Stimulated activated effector memory CD8-positive, alpha-beta T cell treated with anti-CD3 and anti-CD28 coated beads, Interleukin-12 subunit alpha, Interleukin-12 subunit beta, amount 100 ng/mL, for 72 hours (primary cell): ENCODE measurements at regions not wholly inside any gene's neighbourhood (a gene's known extent, or its start where the extent isn't known, plus 50 kb on each side); places are given as distances from the start of the nearest gene placed in this dataset.

Experiments used
- ATAC-seq: fragments of 150-1000 bp; cut with Tn5 transposase; 2 replicates; pipeline ENCODE4 v1.10.0; 2021
- DNase-seq, 2 donors: peaks; one replicate each; pipeline ENCODE4 v3.0.0; 2021 to 2022; ENCODE audit warnings: low spot score in 2 of 2
- H3K27ac Mint-ChIP-seq: one replicate; pipeline ENCODE4 v1.8.0; 2022; ENCODE audit warnings: mild to moderate bottlenecking, mixed read lengths
- H3K36me3 Mint-ChIP-seq: one replicate; pipeline ENCODE4 v1.8.0; 2022; ENCODE audit warnings: mild to moderate bottlenecking, mixed read lengths
- H3K4me1 Mint-ChIP-seq: one replicate; pipeline ENCODE4 v1.8.0; 2022; ENCODE audit warnings: mixed read lengths
- H3K4me3 Mint-ChIP-seq: one replicate; pipeline ENCODE4 v1.8.0; 2022; ENCODE audit warnings: mild to moderate bottlenecking, mixed read lengths
- H3K9me3 Mint-ChIP-seq: one replicate; pipeline ENCODE4 v1.8.0; 2022; ENCODE audit warnings: mixed read lengths

DNA sequence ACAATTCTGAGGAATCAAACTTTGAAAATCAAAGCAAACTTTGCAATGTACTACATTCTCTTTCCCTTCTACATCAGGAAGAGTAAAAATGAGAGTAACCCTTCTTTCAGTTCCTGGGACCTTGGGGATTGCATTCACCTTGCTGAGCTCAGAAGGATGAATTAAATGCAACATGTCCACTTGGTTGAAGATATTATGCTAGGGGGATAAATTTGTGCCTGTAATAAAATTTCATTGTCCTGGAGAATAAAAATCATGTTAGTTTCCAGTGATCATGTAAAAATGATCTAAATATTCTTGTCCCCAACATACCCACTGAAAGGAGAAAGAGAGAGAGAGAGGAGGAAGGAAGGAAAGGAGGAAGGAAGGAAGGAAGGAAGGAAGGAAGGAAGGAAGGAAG lies 587.1 kb upstream of the NEGR1 start:
- DNase-seq = no peak
- no peak overlapping the region for H3K27ac Mint-ChIP-seq
- no peak overlapping the region for H3K4me3 Mint-ChIP-seq
- ATAC-seq = no peak
- H3K4me1 Mint-ChIP-seq = no peaks in the 10 kb centered on the region
- H3K9me3 Mint-ChIP-seq = peaks cover 3% of the 10 kb centered on the region
- H3K36me3 Mint-ChIP-seq = no peaks in the 10 kb centered on the region

DNA sequence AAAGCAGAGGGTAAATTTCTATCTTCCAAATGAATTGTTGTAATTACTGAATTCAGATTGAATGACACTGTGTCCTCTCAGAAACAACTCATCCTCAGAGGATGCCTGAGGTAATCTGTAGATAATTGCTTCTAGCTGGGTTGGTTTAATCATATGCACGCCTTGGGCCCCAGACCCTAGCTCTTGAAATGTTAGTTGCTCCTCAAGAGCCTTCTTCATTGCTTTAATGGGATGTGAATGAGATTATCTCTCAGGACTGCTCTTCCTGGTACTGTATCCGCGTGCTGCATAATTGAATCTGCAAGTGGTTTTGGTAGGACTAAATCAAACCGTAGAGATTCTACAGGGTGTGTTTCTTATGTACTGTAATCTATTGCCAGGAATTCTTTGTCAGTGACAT lies 569.3 kb upstream of the NEGR1 start:
- Mint-ChIP-seq H3K27ac (no peak overlapping the region), H3K4me1 (no peaks in the 10 kb centered on the region), H3K36me3 (no peaks in the 10 kb centered on the region), H3K4me3 (no peak overlapping the region), H3K9me3 (peaks cover 7% of the 10 kb centered on the region)
- no peak for ATAC-seq
- no peak for DNase-seq

DNA sequence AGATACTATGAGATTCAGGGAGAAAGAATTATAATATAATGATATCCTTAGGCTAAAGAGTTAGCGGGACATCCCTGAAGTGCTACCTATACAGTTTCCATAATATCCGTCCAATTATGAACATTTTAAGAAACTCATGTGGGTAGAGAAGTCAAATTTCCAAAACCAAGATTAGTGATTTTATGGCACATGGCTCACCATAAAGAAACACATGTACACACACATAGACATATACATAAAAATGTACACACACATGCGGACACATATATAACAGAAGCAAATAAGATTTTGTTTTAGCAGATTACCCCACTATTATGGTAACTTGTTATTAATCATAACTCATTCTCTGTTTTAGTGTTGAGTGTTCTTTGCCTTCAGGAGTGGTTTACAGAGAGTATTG lies 566.7 kb upstream of the NEGR1 start:
- no peaks in the 10 kb centered on the region for H3K36me3 Mint-ChIP-seq
- H3K9me3 Mint-ChIP-seq = peaks cover 13% of the 10 kb centered on the region
- no peaks in the 10 kb centered on the region for H3K4me1 Mint-ChIP-seq
- DNase-seq = no peak
- H3K27ac Mint-ChIP-seq = no peak overlapping the region
- H3K4me3 Mint-ChIP-seq = no peak overlapping the region
- ATAC-seq = no peak

DNA sequence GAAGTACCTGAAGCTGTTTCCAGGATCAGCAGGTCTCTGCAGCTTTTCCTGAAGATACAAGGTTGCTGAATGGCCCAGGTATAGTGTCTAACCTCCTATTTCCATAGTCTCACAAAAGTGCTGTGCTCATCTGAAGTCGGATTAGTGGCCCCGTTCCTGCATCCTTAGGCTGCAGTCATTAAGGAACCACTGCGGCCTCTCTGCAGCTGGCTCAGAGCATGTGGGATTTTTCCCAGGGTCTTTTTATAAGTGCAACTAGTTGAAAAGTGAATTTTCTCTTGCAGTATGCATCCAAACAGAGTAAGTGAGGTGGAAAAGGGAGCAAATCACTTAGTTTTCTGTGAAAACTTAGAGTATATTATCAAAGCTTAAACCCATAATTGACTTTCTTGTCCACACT lies 565.3 kb upstream of the NEGR1 start:
- Mint-ChIP-seq H3K36me3 (no peaks in the 10 kb centered on the region), H3K27ac (no peak overlapping the region), H3K4me3 (no peak overlapping the region), H3K4me1 (no peaks in the 10 kb centered on the region), H3K9me3 (peaks cover 15% of the 10 kb centered on the region)
- ATAC-seq (no peak), DNase-seq (no peak)

DNA sequence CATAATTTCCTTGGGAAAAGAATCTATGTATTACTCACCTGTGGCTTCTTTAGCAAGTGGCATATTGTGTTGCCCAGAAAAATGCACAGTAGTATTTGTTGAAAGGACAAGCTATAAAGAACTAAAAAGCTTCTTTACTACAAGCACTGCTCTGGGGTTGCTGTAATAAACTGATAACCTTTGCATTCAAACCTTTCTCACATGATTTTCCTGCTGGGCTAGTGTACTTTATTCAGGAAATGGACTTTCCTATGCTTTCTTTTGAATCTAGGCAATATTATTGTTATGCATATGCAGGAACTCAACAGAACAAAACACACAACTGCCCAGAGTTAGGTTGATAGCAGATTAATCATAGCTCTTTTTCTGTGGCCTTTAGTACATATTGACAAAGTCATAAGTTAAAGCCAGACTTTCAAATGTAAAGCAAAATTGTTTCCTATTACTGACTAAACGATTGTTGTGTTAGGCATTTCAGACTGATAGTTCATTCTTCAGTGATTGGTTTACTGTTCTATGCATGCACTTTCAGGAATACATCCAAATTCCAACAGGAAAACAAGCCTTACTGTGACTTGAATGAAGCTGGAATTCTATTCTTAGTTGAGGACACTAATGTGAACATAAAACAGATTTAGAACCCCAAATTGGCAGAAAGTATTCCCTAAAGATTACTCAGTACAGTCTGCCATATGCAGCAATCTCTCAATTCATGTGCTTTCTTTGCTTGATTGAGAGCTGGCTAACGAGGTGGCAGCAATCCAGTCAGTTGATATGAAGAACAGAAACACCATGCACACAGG lies 564.3 kb upstream of the NEGR1 start:
- DNase-seq = no peak
- peaks cover 15% of the 10 kb centered on the region for H3K9me3 Mint-ChIP-seq
- ATAC-seq = no peak
- H3K4me3 Mint-ChIP-seq = no peak overlapping the region
- no peaks in the 10 kb centered on the region for H3K36me3 Mint-ChIP-seq
- H3K27ac Mint-ChIP-seq = no peak overlapping the region
- no peaks in the 10 kb centered on the region for H3K4me1 Mint-ChIP-seq

DNA sequence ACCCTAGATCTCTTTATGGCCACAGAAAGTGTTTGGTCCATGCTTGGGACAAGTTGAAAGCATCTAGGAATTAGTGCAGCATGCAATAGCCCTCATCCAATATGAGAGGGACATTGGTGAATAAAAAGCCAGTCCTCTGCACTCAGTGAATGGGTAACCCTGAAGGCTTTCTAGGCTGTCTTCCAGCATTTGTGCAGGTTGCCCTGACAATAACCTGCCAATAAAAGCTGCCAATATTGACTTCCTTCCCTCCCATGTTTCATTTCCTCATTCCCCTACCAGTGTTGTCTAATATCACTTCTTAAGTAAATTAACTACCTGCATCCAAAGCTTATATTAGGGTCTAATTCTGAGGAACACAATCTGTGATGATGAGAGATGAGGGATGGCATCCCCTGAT lies 563.6 kb upstream of the NEGR1 start:
- ATAC-seq = no peak
- Mint-ChIP-seq H3K4me3 (no peak overlapping the region), H3K36me3 (no peaks in the 10 kb centered on the region), H3K9me3 (peaks cover 15% of the 10 kb centered on the region), H3K27ac (no peak overlapping the region), H3K4me1 (no peaks in the 10 kb centered on the region)
- DNase-seq = no peak

DNA sequence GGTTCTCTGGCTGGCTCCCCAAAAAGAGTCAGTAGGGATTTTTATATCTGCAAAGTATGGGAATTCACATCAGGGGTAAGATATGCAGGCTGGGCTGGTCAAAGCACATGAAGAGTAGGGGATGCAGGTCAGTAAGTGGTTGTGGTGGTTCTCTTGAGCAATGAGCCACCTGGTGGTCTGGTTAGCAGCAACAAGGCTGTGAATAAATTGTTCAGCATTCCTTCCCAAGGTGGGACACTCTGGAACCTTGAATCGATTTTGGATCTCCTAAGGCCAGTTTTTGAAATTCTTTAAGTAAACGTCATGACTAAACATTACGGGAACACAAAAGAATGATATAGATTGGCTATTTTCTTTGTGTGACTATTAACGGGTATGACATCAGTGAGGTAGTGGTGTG lies 563.0 kb upstream of the NEGR1 start:
- no peak for DNase-seq

DNA sequence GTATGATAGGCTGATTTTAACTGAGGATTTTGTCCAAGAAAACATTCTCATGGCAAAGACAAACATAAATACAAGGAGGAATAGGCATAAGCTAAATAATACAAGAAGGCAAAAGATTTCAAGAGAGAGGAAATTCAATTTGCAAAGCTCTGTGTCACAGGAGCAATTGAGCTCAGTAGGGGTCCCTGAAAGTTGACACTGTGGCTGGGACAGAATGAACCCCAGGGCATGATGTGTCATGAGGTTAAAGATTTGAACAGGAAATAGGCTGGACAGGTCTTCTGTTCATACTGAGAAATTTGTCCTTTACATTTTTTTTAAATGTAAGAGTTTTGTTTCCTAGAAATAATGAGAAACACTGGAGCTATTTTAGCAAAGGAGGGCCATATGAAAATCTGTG lies 555.4 kb upstream of the NEGR1 start:
- Mint-ChIP-seq H3K27ac (no peak overlapping the region), H3K4me1 (no peaks in the 10 kb centered on the region), H3K4me3 (no peak overlapping the region), H3K36me3 (no peaks in the 10 kb centered on the region), H3K9me3 (peaks cover 18% of the 10 kb centered on the region)
- ATAC-seq (no peak), DNase-seq (no peak)

More for the DNA sequence above, 563.0 kb upstream of the NEGR1 start:
- no peak overlapping the region for H3K4me3 Mint-ChIP-seq
- H3K4me1 Mint-ChIP-seq = no peaks in the 10 kb centered on the region
- ATAC-seq = no peak
- peaks cover 15% of the 10 kb centered on the region for H3K9me3 Mint-ChIP-seq
- H3K27ac Mint-ChIP-seq = no peak overlapping the region
- no peaks in the 10 kb centered on the region for H3K36me3 Mint-ChIP-seq

DNA sequence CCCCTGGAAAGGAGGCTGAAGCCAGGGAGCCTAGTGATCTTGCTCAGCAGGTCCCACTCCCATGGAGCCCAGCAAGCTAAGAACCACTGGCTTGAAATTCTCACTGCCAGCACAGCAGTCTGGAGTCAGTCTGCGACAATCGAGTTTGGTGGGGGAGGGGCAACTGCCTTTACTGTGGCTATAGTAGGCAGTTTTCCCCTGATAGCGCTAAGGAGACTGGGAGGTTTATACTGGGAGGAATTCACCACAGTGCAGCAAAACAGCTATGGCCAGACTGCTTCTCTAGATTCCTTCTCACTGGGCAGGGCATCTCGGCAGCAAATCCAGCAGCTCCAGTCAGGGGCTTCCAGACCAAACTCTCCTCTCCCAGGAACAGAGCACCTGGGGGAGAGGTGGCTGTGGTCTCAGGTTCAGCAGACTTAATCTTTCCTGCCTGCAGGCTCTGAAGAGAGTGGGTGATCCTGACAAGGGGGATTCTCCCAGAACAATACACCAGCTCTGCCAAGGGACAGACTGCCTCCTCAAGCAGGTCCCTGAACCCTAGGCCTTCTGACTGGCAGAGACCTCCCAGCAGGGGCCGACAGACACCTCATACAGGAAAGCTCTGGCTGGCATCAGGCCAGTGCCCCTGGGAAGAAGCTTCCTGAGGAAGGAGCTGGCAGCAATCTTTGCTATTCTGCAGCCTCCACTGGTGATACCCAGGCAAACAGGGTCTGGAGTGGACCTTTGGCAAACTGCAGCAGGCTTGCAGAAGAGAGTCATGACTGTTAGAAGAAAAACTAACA lies 548.5 kb upstream of the NEGR1 start:
- Mint-ChIP-seq H3K9me3 (peaks cover 27% of the 10 kb centered on the region), H3K4me3 (no peak overlapping the region), H3K36me3 (no peaks in the 10 kb centered on the region), H3K27ac (no peak overlapping the region), H3K4me1 (no peaks in the 10 kb centered on the region)
- DNase-seq (no peak), ATAC-seq (no peak)

DNA sequence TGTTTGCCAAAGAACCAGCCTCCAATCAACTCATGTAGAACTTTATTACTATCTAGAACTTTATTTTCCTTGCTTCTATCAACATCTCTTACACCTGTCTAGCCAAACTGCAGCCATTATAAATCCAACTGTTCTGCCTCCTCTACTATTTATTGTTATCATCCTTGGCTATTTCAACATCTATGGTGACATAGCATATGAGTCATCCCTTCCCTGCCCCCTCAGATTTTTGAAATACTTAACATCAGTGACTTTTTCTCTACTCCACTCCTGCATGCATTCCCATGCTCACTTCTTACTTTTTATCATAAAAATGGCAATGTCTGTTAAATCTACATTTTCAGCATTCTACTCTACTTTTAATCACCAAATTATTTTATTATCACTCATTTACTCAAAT lies 544.9 kb upstream of the NEGR1 start:
- ATAC-seq = no peak
- no peak overlapping the region for H3K27ac Mint-ChIP-seq
- H3K4me3 Mint-ChIP-seq = no peak overlapping the region
- no peaks in the 10 kb centered on the region for H3K36me3 Mint-ChIP-seq
- H3K9me3 Mint-ChIP-seq = peaks cover 31% of the 10 kb centered on the region
- no peaks in the 10 kb centered on the region for H3K4me1 Mint-ChIP-seq
- no peak for DNase-seq

DNA sequence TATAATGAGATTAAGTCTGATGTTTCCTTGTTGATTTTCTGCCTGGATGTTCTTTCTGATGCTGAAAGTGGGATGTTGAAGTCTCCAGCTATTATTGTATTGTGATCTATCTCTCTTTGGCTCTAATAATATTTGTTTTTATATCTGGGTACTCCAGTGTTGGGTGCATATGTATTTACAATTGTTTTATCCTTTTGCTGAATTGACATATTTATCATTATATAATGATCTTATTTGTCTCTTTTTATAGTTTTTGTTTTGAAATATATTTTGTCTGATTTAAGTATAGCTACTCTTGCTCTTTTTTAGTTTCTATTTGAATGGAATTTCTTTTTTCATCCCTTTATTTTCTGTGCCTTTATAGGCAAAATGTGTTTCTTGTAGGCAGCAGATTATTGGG lies 522.2 kb upstream of the NEGR1 start:
- Mint-ChIP-seq H3K4me3 (no peak overlapping the region), H3K4me1 (no peaks in the 10 kb centered on the region), H3K9me3 (peaks cover 41% of the 10 kb centered on the region), H3K36me3 (no peaks in the 10 kb centered on the region), H3K27ac (no peak overlapping the region)
- ATAC-seq (no peak), DNase-seq (no peak)

DNA sequence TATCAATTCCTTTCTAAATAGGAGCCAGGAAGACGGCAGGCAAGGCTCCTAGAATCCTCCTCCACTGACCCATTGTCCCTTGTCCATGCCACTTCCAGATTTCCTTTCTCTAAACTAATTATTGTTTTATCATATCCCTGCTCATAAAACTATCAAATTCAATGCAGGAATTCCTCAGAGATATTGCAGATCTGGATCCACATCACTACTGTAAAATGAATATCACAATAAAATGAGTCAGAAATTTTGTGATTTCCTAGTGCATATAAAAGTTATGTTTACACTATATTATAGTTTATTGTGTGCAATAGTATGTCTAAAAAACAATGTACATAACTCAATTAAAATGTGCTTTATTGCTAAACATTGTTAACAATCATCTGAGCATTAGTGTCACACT lies 498.7 kb upstream of the NEGR1 start:
- H3K4me3 Mint-ChIP-seq = no peak overlapping the region

DNA sequence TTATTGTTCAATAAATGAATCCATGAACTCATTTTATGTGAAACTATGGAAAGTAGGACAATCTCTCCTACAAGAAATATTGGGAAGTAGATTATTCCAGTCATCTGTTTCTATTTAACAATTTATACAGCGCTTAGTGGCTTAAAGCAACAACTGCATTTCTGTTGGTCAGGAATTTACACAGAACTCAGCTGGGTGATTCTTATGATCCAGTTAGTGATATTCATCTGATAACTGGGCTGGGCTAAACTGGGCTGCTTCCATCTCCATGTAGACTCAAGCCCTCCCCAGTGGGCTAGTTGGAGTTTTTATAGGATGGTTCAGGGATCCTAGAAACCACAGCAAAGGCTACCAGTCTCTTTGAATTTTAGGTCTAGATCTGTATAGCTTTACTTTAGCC lies 497.9 kb upstream of the NEGR1 start:
- no peak for ATAC-seq
- H3K4me1 Mint-ChIP-seq = no peaks in the 10 kb centered on the region
- peaks cover 7% of the 10 kb centered on the region for H3K9me3 Mint-ChIP-seq
- H3K27ac Mint-ChIP-seq = no peak overlapping the region
- H3K4me3 Mint-ChIP-seq = no peak overlapping the region
- DNase-seq = no peak
- no peaks in the 10 kb centered on the region for H3K36me3 Mint-ChIP-seq

More for the DNA sequence above, 498.7 kb upstream of the NEGR1 start:
- H3K36me3 Mint-ChIP-seq = no peaks in the 10 kb centered on the region
- no peaks in the 10 kb centered on the region for H3K4me1 Mint-ChIP-seq
- DNase-seq (no peak), ATAC-seq (no peak)
- peaks cover 7% of the 10 kb centered on the region for H3K9me3 Mint-ChIP-seq
- H3K27ac Mint-ChIP-seq = no peak overlapping the region

DNA sequence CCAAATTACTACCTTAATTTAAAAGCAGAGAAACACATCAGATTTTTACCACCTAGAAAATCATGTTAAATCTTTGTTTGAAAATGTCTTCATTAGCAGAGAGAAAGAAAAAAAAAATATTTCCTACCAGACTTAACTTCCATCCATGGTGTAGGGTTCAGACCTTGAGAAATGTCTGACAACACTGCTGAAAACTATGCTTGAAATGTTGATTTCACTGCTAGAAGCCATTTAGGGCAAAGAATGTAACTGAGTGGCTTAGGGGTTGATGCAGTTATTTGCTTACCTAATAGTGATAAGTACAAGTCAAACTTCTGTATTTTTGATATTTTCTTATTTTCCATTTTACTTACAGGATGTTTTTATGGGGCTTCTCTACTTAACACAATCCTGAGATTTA lies 495.6 kb upstream of the NEGR1 start:
- H3K27ac Mint-ChIP-seq = no peak overlapping the region
- no peak for ATAC-seq
- no peak overlapping the region for H3K4me3 Mint-ChIP-seq
- no peak for DNase-seq
- no peaks in the 10 kb centered on the region for H3K4me1 Mint-ChIP-seq
- no peaks in the 10 kb centered on the region for H3K36me3 Mint-ChIP-seq
- H3K9me3 Mint-ChIP-seq = peaks cover 12% of the 10 kb centered on the region

DNA sequence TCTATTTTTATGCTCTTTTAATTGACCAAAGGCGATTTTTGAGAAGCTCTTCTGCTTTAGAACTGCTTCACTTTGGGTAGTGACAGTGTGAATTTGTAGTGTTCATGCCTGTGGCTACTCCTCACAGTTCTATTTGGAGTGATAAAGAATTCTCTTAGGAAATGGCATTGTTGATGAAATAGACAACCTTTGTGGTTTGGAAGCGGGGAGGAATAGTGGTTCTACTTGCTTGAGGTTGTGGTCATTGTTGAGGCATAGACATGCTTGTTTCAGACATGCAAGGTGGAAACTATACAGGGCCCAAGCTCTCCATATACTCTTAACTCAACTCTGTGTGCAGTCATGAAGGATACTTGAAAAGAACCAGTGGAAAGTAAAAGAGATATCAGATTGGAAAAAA lies 481.1 kb upstream of the NEGR1 start:
- no peak overlapping the region for H3K27ac Mint-ChIP-seq

DNA sequence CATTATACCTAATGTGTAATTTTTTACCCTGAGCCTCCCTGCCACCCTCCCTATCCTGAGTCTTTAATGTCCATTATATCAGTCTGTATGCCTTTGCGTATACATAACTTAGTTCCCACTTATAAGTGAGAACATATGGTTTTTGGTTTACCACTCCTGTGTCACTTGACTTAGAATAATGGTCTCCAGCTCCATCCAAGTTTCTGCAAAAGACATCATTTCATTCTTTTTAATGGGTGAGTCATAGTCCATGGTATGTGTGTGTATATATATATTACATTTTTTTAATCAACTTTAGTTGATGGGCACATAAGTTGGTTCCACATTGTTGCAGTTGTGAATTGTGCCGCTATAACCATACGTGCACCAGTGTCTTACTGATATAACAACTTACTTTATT lies 477.1 kb upstream of the NEGR1 start:
- Mint-ChIP-seq H3K4me1 (no peaks in the 10 kb centered on the region), H3K27ac (no peak overlapping the region), H3K36me3 (no peaks in the 10 kb centered on the region), H3K4me3 (no peak overlapping the region), H3K9me3 (peaks cover 13% of the 10 kb centered on the region)
- no peak for ATAC-seq
- no peak for DNase-seq

More for the DNA sequence above, 481.1 kb upstream of the NEGR1 start:
- DNase-seq = no peak
- no peak for ATAC-seq
- Mint-ChIP-seq H3K36me3 (no peaks in the 10 kb centered on the region), H3K4me3 (no peak overlapping the region), H3K4me1 (no peaks in the 10 kb centered on the region), H3K9me3 (peaks cover 16% of the 10 kb centered on the region)
